ENCODE measurements at regions not wholly inside any gene's neighbourhood (a gene's known extent, or its start where the extent isn't known, plus 50 kb on each side); places are given as distances from the start of the nearest gene placed in this dataset.
A peak's percentile ranks its signal among the peaks of the same experiment; 100 is the strongest.

DNA sequence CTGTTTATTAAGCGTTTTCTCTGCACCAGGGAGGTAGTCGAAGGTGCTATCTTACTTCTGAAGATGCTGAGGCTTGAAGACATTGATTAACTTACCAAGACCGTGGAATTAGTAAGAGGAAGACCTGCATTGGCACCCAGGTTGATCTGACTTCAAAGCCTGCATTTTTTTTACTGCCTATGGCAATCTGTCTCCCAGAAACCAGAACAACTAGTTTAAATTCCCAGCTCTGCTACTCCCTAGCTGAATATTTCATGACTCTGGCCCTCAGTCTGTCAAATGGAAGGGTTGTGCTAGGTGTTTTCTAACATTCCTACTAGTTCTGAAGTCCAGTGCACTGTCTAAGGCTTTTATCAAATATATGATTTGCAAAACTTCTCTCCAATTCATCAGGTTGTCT lies 52.0 kb upstream of the GRAMD1B start:
- no peak overlapping the region for H3K27ac Mint-ChIP-seq
- no peak overlapping the region for H3K4me3 Mint-ChIP-seq
- ChIA-PET POLR2A (no interaction called here), CTCF (interaction anchor here (0.6 to 1.2 kb wide), 3 partner anchors 14 to 29 kb away, joined by 3 to 5 read pairs (median 4); no protein-coding TSS in a partner anchor)
- H3K4me1 Mint-ChIP-seq: peaks cover 33% of the 10 kb centered on the region
- no peaks in the 10 kb centered on the region for H3K27me3 Mint-ChIP-seq
- H3K9me3 Mint-ChIP-seq: no peaks in the 10 kb centered on the region
- no peak for DNase-seq
- H3K36me3 Mint-ChIP-seq (ENCODE audit: low read depth): peaks cover 8% of the 10 kb centered on the region

- Mint-ChIP-seq H3K36me3 (ENCODE audit: low read depth) (peaks cover 6% of the 10 kb centered on the region), H3K27ac (no peak overlapping the region), H3K9me3 (no peaks in the 10 kb centered on the region), H3K4me1 (peaks cover 33% of the 10 kb centered on the region), H3K27me3 (no peaks in the 10 kb centered on the region), H3K4me3 (no peak overlapping the region)
- CTCF ChIA-PET: interaction anchor here (0.6 to 1.3 kb wide), 3 partner anchors 14 to 101 kb away, joined by 3 to 4 read pairs (median 3); no protein-coding TSS in a partner anchor
- POLR2A ChIA-PET: no interaction called here
- no peak for DNase-seq
Observed at GRCh38 chr11:123377355-123377754, 52.7 kb upstream of the GRAMD1B start.

DNA sequence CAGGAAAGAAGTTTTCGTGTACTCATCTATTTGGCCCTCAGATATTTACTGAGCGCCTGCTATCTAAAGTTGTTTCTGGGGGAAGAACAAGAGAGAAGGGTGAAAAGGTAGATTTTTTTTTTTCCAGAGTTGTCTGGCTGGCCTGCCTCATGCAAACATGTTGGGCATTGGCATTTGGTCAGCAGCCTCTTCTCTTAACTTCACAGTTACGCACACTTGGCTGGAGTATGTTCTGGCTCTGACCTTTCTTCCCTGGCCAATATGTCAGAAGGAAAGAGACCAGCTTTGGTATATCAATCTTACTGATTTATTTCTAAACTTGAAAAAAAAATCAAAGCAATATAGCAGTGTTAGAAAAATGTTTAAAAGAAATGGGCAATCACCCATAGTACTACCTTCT lies 54.2 kb upstream of the GRAMD1B start:
- Mint-ChIP-seq H3K9me3 (no peaks in the 10 kb centered on the region), H3K27ac (no peak overlapping the region), H3K4me1 (peaks cover 33% of the 10 kb centered on the region), H3K36me3 (ENCODE audit: low read depth) (peaks cover 6% of the 10 kb centered on the region), H3K27me3 (no peaks in the 10 kb centered on the region), H3K4me3 (no peak overlapping the region)
- no peak for DNase-seq
- CTCF ChIA-PET: no interaction called here
- POLR2A ChIA-PET: no interaction called here

DNA sequence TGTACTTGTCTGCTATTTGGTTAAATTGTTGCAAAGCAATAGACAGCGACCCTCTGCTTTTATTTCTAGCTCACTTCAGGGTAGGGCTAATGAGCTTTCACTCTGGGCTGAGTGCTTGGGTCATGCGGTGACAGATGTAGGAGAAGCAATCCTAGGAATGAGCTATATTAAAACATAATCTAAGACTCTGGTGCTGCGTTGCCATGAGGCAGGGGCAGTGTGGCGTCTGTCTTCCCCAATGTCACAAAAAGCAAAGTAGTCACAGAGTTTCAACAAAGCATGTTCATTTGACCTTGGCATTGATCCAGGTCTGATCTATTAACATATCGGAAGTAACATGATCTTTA lies 55.5 kb upstream of the GRAMD1B start:
- no peak for DNase-seq
- peaks cover 35% of the 10 kb centered on the region for H3K4me1 Mint-ChIP-seq
- H3K27ac Mint-ChIP-seq: no peak overlapping the region
- H3K9me3 Mint-ChIP-seq: no peaks in the 10 kb centered on the region
- H3K36me3 Mint-ChIP-seq (ENCODE audit: low read depth): peaks cover 6% of the 10 kb centered on the region
- ChIA-PET CTCF (interaction anchor here (0.7 kb wide), 1 partner anchor 14 kb away, joined by 3 read pairs; no protein-coding TSS in a partner anchor), POLR2A (no interaction called here)
- H3K27me3 Mint-ChIP-seq: no peaks in the 10 kb centered on the region
- no peak overlapping the region for H3K4me3 Mint-ChIP-seq

- H3K27me3 Mint-ChIP-seq: peaks cover 2% of the 10 kb centered on the region
- POLR2A ChIA-PET: no interaction called here
- H3K4me3 Mint-ChIP-seq: no peak overlapping the region
- CTCF ChIA-PET: interaction anchor here (0.7 kb wide), 1 partner anchor 14 kb away, joined by 3 read pairs; no protein-coding TSS in a partner anchor
- no peak overlapping the region for H3K27ac Mint-ChIP-seq
- peaks cover 2% of the 10 kb centered on the region for H3K9me3 Mint-ChIP-seq
- H3K4me1 Mint-ChIP-seq: peaks cover 33% of the 10 kb centered on the region
- H3K36me3 Mint-ChIP-seq (ENCODE audit: low read depth): peaks cover 8% of the 10 kb centered on the region
- DNase-seq: no peak
Observed at GRCh38 chr11:123373754-123374621, 56.1 kb upstream of the GRAMD1B start.

DNA sequence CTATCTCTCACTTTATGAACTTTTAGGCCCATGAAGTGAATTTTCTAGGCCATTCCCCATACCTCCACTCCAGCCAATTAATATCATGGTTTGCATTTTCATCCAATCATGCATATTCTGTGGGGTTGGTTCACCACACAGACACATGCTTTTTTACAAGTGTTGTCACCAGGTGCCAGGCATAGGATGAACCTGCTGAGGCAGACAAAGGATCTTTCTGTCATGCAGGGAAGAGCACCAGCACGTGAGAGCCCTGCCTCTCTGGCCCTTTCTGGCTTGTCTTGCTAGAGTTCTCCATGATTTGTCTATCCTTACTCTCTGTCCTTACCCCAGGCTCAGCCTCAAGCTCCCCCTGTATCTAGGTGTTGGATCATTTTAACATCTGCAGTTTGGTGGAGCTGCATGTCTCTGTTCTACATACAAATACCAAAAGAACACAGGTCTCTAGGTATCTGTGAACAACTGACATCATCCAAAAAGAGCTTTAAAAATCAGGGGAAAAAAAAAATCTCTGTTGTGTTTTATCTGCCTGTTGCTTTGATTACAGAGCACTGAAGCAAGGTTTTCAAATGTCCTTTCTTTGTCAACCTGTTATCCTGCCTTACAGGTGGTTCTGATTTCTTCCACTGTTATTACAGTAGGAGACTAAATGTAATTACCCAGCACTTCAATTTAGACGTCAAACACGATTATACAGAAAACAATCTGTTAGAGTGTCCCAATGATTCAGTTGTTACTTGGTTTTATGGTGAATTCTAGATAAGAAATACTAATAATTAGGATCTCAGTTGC lies 58.4 kb upstream of the GRAMD1B start:
- POLR2A ChIA-PET: interaction anchor here (0.6 kb wide), 1 partner anchor 15 kb away, joined by 4 read pairs; no protein-coding TSS in a partner anchor
- H3K4me3 Mint-ChIP-seq: no peak overlapping the region
- CTCF ChIA-PET: interaction anchor here (1.0 kb wide), 1 partner anchor 9 kb away, joined by 3 read pairs; no protein-coding TSS in a partner anchor

GRCh38 chr11:123366924-123367323 lies 63.1 kb upstream of the GRAMD1B start:
- CTCF ChIA-PET: interaction anchor here (0.7 kb wide), 1 partner anchor 8 kb away, joined by 5 read pairs; no protein-coding TSS in a partner anchor
- peaks cover 4% of the 10 kb centered on the region for H3K27me3 Mint-ChIP-seq
- peaks cover 2% of the 10 kb centered on the region for H3K9me3 Mint-ChIP-seq
- H3K4me3 Mint-ChIP-seq: no peak overlapping the region
- peaks cover 20% of the 10 kb centered on the region for H3K36me3 Mint-ChIP-seq (ENCODE audit: low read depth)
- H3K27ac Mint-ChIP-seq: no peak overlapping the region
- DNase-seq: no peak
- peaks cover 27% of the 10 kb centered on the region for H3K4me1 Mint-ChIP-seq
- POLR2A ChIA-PET: no interaction called here

More for the DNA sequence above, 58.4 kb upstream of the GRAMD1B start:
- H3K4me1 Mint-ChIP-seq: peaks cover 14% of the 10 kb centered on the region
- peaks cover 15% of the 10 kb centered on the region for H3K36me3 Mint-ChIP-seq (ENCODE audit: low read depth)
- H3K27ac Mint-ChIP-seq: no peak overlapping the region
- peaks cover 2% of the 10 kb centered on the region for H3K9me3 Mint-ChIP-seq
- H3K27me3 Mint-ChIP-seq: peaks cover 2% of the 10 kb centered on the region
- DNase-seq: no peak

- peaks cover 25% of the 10 kb centered on the region for H3K36me3 Mint-ChIP-seq (ENCODE audit: low read depth)
- H3K27me3 Mint-ChIP-seq: peaks cover 9% of the 10 kb centered on the region
- H3K4me1 Mint-ChIP-seq: peaks cover 37% of the 10 kb centered on the region
- no peak for DNase-seq
- ChIA-PET CTCF (interaction anchor here (0.9 kb wide), 1 partner anchor 8 kb away, joined by 3 read pairs; no protein-coding TSS in a partner anchor), POLR2A (interaction anchor here (0.6 kb wide), 1 partner anchor 196 kb away, joined by 5 read pairs; no protein-coding TSS in a partner anchor)
- H3K27ac Mint-ChIP-seq: no peak overlapping the region
- peaks cover 2% of the 10 kb centered on the region for H3K9me3 Mint-ChIP-seq
- H3K4me3 Mint-ChIP-seq: no peak overlapping the region
Observed at GRCh38 chr11:123365955-123366354, 64.1 kb upstream of the GRAMD1B start.

DNA sequence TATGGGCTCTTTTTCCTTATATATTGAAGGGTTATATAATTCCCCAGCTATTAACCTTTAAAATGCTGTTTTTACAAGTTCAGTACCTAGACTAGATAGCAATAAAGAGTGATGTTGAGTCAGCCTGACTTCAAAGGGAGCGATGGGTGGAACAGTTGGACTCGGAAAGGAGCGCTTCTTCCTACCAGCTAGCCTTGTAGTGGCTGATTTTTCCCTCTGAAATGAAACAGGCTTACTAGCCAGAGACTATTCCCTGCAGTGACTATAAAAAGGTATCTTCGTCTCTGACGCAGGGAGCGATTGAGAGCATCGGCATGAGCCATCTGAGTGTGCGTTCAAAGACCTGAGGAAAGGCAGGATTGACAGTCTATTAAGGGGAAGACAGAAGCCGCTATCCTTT lies 66.0 kb upstream of the GRAMD1B start:
- H3K4me3 Mint-ChIP-seq: no peak overlapping the region
- no peak overlapping the region for H3K27ac Mint-ChIP-seq
- POLR2A ChIA-PET: no interaction called here
- CTCF ChIA-PET: interaction anchor here (1.4 kb wide), 2 partner anchors 14 to 53 kb away, joined by 3 to 4 read pairs; no protein-coding TSS in a partner anchor
- H3K27me3 Mint-ChIP-seq: peaks cover 11% of the 10 kb centered on the region
- no peaks in the 10 kb centered on the region for H3K9me3 Mint-ChIP-seq
- DNase-seq: no peak
- H3K4me1 Mint-ChIP-seq: peaks cover 43% of the 10 kb centered on the region
- peaks cover 22% of the 10 kb centered on the region for H3K36me3 Mint-ChIP-seq (ENCODE audit: low read depth)

DNA sequence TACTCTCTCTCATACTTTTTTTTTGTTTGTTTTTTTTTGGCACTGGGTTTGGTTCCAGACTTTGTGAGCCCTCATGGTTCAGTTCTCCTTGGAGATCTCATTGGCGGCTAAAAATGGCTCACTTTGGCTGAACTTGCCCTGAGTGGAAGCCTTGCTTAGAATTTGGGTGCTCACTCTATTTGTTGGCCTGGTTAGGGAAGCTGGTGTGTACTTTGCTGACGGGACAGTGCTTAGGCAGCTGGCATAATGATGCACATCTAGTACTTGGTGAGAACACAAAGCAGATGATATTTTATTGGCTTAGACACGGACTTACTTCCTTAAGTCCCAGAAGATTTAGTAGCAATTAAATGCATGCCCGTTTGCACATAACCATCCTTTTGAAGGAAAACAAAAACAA lies 66.5 kb upstream of the GRAMD1B start:
- Mint-ChIP-seq H3K27me3 (peaks cover 11% of the 10 kb centered on the region), H3K27ac (peak overlapping the region; percentile 72), H3K9me3 (no peaks in the 10 kb centered on the region), H3K4me3 (no peak overlapping the region), H3K36me3 (ENCODE audit: low read depth) (peaks cover 22% of the 10 kb centered on the region), H3K4me1 (peaks cover 47% of the 10 kb centered on the region)
- POLR2A ChIA-PET: no interaction called here
- CTCF ChIA-PET: interaction anchor here (1.4 kb wide), 2 partner anchors 14 to 53 kb away, joined by 3 to 4 read pairs; no protein-coding TSS in a partner anchor
- DNase-seq: no peak

DNA sequence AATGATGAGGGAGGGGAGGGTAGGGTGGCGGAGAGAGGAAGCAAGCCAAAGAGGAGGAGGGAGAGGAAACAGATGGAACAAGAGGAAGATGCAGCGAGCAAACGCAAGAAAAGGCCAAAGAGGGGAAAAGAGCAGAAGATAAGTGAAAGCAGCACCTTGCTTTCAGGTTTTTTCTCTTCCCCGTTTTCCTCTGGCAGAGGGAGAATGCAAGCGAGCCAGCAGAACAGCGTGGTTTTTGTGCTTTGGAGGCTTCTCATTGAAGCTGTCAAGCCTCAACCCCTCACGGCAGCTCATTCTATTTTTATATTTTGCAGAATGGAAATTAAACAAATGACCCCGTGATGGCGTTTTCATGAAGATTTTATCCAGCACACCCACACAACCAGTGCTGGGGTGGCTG lies 67.1 kb upstream of the GRAMD1B start:
- peak overlapping the region; percentile 8 for H3K4me3 Mint-ChIP-seq
- CTCF ChIA-PET: interaction anchor here (1.4 kb wide), 1 partner anchor 15 kb away, joined by 4 read pairs; no protein-coding TSS in a partner anchor
- no peak for DNase-seq
- H3K4me1 Mint-ChIP-seq: peaks cover 50% of the 10 kb centered on the region
- POLR2A ChIA-PET: no interaction called here
- no peaks in the 10 kb centered on the region for H3K9me3 Mint-ChIP-seq
- peaks cover 22% of the 10 kb centered on the region for H3K36me3 Mint-ChIP-seq (ENCODE audit: low read depth)
- peaks cover 11% of the 10 kb centered on the region for H3K27me3 Mint-ChIP-seq
- H3K27ac Mint-ChIP-seq: no peak overlapping the region

DNA sequence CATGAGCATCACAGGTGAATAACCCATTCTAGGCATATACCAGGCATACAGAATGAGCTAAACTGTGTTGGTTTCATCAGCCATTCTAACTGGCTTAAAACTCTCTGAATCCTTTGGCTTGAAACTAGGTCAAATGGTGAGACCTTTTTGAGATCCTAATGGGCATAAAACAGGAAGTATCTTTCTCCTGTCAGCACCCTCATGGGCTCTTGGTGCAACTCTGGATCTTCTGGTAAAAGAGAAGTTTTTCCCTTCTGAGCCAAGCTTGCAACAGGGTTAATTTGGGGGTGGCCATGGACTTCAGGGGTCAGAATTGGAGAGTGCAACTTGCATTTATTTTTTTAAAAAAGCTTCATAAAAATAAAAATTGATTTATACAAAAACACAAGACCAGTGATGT lies 67.9 kb upstream of the GRAMD1B start:
- peaks cover 11% of the 10 kb centered on the region for H3K27me3 Mint-ChIP-seq
- H3K36me3 Mint-ChIP-seq (ENCODE audit: low read depth): peaks cover 16% of the 10 kb centered on the region
- DNase-seq: no peak
- H3K27ac Mint-ChIP-seq: no peak overlapping the region
- no peak overlapping the region for H3K4me3 Mint-ChIP-seq
- POLR2A ChIA-PET: no interaction called here
- CTCF ChIA-PET: interaction anchor here (1.2 kb wide), 1 partner anchor 251 kb away, joined by 3 read pairs; no protein-coding TSS in a partner anchor
- H3K4me1 Mint-ChIP-seq: peaks cover 57% of the 10 kb centered on the region
- H3K9me3 Mint-ChIP-seq: no peaks in the 10 kb centered on the region
